HG03565 (cell line): ENCODE measurements at regions not wholly inside any gene's neighbourhood (a gene's known extent, or its start where the extent isn't known, plus 50 kb on each side); places are given as distances from the start of the nearest gene placed in this dataset.

Experiments
- ATAC-seq: cut with Tn5 transposase; IDR thresholded peaks from one replicate; pipeline ENCODE4 v1.9.1; 2021; ENCODE audit warnings: mild to moderate bottlenecking, moderate library complexity; ENCODE audit not compliant: unreplicated experiment

DNA sequence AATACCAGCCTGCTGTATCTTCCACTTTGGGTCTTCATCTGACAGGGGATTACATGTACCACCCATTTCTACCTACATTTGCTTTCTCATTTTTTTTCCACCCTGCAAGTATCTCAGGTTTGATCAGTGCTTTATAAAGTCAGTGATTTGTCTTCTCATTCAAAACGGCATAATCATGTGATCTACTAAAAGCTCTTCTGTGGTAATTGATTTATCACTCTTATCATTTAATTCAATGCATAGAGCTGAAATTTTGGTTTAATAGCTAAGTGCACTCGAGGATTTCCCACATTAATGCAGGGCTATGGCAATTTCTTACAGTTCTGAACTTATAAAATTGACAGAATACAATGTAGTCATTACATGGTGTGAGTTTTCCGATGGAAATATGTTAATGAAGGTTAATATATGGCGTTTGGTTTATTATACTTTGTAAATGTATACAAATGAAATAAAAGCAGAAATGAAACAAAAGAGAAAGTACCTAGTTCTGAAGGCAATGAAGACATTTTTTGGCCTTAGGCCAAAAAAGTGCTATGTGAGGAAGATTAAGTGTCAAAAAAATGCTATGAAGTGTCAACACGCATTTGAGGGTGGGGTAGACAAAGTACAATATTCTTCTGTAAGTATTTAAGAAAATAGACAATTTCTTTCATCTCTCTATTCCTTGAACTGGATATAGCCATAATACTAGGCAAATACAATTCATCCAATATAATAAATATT, 457.3 kb downstream of the ETV1 start:
- no peak for ATAC-seq

DNA sequence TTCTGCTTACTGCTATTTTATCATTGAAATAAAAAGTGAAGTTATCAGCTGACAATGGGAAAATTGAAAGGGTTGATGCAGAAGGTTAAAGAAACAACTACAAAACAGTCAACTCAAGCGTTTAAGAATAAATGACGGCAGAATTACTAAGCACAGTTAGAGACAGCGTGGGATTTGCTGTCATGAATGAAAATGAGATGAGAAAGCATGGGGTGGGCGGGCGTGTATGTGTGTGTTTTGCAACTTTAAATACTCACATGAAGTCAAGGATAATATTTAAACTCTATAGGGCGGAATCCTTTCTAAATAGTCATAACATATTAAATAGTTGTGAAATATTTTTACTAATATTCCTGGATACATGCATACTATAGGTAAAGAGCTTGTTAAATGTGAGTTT, 450.8 kb downstream of the ETV1 start:
- no peak for ATAC-seq

DNA sequence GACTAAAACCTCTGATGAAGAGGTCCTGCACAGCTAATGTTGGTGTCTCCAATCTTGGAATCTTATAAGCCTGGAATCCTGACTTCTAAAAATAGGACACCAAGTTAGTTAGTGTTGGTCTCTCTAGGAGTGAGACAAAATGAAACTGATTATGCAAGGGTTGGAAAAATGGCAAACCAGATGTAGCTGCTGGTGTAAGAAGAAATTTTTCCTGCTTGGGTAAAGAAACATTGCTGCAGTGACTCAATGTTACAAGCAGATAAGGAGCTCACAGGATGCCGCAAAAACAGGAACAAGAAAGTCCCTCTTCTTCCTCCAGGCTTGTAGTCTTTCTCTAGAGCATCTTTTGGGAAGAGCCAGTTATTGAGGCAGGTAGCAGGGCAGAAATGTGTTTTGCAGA, 449.0 kb downstream of the ETV1 start:
- ATAC-seq = no peak

DNA sequence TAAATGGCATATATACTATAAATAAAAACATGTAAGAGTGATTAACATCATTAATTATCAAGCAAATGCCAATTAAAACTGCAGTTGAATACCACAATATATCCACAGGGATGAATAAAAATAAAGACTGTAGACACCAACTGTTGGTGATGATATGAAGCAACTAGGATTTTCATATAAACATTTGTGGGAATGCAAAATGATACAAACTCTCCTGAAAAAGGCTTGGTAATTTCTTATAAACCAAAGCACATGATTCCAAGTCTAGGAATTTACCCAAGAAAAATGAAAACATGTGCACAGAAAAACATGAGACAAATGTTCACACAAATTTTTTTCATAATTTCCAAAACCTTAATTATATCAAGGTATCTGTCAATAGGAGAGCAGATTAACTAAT, 448.1 kb downstream of the ETV1 start:
- ATAC-seq = no peak

DNA sequence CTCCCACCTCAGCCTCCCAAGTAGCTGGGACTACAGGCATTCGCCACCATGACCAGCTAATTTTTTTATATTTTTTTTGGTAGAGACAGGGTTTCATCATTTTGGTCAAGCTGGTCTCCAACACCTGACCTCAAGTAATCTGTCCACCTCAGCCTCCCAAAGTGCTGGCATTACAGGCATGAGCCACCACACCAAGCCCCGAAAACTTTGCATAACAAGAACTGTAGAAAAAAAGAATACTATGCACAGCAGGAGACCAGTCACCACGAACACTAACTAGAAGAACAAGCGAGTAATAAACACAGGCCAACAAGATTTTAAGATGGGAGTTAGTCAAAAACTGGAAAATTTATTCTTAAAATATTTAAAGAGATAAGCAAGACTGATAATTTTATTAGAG, 447.0 kb downstream of the ETV1 start:
- ATAC-seq = no peak

DNA sequence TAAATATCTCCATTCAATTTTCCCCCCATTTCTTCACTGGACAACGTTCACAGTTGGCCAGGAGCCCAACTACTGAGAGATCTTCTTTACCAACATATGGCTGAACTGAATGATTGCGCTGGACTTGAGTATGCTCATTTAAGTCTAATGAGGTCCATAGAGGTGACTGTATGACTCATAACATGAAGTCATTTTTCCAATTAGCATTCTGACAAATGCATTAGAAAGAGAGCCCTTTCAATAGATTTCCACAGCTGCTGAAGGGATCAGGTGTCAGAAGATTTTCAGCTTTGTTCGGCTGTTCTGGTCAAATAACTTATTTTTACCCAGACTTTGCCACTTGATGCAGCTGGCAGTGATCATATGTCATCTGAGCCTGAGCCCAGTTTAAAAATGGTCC, 438.0 kb downstream of the ETV1 start:
- no peak for ATAC-seq

DNA sequence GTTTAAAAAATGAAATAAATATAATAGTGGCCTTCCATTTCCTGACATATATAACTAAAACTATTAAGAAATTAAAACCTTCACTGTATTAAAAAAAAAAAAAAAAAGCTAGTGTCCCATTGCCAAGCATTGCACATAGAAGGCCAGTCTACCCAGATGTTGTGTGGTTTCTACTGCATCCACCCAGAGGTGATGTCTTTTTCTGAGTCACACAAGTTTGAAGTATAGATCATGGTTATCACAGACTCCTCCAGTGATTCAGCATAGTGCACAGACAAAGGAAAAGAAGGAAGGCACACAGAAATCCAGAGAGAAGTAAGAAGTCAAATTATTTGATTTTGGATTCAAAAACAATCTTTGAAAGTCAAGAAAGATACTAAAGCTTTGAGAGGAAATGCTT, 429.0 kb downstream of the ETV1 start:
- no peak for ATAC-seq

DNA sequence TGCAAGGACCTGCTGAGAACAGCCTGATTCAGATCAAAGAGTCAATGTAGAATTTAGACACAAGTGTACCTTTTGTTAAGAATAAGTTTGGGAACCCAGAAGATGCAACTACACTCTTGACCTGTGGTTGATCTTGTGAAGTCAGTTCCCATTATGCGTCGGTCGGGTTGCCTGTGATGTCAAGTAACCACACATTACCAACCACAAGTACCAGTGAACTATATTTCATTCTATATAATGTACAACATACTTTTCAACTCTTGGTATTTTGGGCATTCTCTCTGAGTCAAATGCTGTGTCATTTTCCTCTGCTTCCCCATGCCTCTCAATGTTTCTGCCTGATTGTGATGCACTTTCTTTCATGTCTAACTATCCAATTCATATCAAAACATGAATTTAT, 426.2 kb downstream of the ETV1 start:
- ATAC-seq = no peak

DNA sequence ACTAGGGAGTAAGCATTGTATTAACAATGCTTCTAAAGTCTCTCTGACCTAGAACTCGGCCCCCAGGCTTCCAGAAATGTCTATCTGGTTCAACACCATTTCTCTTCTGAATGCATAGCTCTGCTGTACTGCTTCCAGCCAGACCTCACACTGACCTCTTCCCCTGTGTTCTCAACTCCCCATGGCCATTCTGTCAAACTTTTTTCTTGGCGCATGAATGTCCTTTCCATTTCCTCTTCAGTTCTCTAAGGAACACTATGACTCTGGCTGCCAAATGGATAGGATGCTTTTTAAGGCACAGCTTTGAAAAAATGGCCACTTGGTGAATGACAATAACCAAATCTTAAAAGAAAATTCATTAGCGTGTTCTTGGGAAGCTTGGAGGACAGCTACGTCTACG, 425.8 kb downstream of the ETV1 start:
- no peak for ATAC-seq

DNA sequence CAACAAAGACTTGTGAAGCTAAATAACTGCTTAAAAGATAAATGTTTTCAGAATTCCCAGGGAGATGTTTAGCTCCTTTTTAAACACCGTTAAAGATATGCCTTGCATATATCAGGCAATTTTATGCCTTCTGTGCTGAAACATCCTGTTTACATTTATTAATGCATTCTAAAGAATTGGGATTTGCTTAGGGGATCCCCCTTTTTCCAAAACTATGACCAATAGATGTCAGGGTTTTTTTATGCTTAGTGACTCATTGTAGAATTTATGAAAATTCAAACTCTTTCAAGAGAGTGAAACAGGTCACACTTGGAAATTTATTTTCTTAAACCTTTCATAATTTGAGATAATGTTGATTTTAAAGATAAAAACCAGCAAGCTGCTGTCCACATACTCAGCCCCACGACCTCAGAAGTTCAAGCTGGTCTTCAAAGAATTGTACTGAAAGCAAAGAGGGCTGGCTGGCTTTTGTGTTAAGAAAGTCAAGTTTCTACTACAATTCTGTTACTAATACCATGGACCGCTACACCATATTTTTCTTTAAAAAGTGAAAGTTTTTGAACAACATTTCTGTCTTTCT, 411.8 kb downstream of the ETV1 start:
- ATAC-seq = no peak

DNA sequence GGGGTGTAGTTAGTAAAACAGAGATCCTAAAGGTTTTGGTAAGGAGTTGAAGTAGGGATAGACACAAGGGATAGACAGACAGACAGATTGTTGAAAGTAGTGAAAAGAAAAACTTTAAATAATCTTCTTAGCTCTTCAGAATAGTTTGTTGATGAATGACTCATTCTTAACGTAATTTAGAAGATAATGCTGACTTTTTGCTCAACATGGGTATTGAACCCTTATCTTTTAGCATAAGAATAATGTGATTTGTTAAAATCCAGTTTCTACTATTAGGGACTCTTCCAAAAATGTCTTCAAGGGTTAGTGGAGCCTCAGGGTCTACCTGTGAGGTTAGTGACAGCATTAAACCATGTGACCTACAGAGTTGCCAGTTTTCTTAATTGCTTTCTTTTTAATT, 411.2 kb downstream of the ETV1 start:
- no peak for ATAC-seq

DNA sequence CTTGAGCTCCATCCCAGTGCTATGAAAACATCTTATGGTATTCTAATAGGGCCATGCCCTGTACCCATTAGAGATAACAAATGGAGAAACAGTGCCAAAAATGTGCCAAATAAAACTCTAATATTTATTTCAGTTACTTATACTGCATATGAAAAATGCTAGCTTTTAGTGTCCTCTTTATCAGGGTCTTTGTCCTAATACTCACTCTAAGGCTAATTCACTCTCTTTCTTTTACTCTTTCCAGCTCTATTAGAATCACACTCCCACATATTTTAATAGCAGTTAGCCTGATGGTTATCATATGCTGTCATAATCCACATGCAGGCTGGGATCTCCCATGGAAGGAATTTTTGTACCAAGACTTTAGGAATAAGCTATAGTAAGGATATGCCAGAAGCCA, 408.4 kb downstream of the ETV1 start:
- no peak for ATAC-seq

DNA sequence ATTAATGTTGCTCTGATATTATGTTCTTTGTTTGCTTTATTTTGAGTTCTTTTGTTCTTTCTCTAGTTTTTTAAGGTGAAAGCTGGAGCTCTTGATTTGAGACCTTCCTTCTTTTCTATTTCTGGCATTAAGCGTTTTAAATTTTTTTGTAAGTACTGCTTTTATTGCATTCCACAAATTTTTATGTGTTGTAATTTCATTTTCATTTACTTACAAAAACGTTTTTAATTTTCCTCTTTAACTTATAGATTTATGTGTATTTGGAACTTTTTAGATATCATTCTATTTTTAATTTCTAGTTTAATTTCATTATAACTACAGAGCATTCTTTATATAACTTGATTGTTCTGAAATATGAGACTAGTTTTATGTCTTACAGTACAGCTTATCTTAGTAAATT, 395.6 kb downstream of the ETV1 start:
- no peak for ATAC-seq

DNA sequence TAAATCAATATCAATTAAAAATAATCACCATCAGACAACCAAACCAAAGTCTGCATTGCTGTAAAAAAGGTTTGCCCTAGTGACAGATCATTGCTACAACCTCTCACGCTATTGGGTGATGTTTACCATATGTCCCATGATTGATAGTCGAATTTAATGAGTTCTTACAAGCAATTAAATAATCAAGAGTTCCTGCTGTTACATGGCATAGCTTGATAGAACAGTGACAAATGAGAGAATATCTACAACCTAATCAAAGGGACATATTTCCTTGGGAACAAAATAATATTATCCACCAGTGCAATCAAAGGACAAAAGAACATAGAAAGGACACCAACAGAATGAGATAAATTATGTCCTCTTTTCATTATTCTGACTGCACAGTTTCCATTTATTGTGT, 387.4 kb downstream of the ETV1 start:
- ATAC-seq = no peak

DNA sequence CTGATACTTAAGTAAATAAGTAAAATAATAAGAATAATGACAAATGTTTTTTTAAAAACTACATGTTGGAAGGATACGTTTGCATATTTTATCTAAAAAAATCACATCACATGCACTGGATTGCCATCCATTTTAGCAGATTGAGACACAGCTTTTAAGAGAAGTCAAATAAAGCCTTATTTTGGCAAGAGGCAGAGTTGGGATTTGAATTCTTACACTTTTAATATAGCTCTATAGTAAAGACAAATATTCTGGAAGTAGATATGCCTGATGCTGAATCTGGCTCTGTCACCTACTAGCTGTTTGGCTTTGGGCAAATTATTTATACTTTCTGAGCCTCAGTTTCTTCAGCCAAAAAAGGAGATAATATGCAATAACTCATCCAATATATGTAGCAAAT, 386.4 kb downstream of the ETV1 start:
- no peak for ATAC-seq

DNA sequence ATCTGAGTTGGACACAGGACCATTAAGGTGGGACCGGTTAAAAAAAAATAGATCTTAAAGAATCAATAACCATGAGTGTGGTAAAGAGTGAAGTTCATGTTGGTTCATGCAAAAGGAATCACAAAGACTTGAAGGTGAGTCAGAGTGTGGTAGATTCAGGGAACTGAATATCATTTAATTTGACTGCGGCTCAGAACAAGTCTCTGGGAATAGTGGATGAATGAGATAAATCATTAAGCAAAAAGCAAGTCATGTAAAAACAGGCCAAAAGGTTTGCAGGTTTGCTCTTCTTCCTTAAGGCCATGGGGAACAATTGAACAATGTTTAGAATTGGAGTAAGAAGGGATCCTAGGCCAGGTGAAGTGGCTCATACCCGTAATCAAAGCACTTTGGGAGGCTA, 385.8 kb downstream of the ETV1 start:
- ATAC-seq = no peak

DNA sequence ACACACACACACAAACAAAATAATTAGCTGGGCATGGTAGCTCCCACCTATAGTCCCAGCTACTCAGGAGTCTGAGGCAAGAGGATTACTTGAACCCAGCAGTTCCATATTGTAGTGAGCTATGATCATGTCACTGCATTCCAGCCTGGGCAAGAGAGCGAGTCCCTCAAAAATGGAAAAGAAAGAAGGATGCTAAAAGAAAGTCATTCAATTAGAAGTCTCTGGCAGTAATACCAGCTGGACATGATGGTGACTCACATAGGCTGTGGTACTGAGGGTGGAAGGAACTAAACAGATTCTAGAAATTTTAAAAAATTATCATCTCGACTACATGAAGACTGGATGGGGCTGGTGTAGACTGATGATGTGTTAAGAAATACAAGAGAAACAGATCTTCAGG, 385.3 kb downstream of the ETV1 start:
- ATAC-seq = no peak

DNA sequence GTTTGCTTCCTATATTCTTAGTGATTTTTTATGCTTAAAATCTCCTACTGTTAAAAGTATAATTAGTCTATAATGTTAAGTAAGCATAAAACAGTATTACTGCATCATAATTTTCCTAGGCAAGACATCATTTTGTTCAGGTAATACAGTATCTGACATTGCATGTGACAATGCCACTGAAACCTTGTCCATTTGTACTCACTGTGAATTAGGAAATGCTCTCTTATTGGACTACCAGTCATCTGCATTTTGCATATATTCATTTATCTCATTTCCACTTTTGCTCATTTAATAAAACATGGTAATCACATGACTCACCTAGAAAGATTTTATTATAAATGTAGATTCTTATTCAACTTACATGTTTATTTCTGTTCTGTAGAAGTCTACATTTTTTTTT, 379.1 kb downstream of the ETV1 start:
- ATAC-seq = no peak

DNA sequence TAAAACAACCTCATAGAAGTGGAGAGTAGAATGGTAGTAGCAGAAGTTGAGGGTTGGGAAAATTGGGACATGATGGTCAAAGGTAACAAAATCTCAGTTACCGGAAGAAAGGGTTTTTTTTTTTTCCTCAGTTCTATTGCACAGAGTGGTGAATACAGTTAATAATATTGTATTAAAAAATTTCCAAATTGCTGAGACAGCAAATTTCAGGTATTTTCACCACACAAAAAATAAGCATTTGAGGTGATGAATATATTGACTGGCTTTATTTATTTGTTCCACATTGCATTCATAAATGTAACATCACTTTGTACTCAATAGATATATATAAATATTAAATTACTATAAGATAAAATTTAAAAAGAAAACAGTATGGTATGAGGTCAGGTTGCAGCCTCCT, 373.8 kb downstream of the ETV1 start:
- ATAC-seq = no peak

DNA sequence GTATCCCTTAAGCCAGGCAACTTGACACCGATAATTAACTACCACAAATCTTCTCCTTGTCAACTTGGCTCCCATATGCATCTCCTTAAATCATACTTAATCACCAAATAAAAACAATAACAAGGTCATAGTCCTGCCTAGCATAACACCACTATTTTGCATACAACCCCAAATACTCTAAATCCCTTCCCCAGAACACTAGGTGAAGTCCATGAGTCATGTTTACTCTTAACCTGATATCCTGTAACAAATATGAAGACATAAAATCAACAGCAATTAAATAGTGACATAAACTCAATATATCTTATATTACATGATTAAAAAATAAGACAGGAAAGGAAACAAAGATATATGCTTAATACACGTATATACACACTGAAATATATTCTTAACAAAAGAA, 362.0 kb downstream of the ETV1 start:
- no peak for ATAC-seq

DNA sequence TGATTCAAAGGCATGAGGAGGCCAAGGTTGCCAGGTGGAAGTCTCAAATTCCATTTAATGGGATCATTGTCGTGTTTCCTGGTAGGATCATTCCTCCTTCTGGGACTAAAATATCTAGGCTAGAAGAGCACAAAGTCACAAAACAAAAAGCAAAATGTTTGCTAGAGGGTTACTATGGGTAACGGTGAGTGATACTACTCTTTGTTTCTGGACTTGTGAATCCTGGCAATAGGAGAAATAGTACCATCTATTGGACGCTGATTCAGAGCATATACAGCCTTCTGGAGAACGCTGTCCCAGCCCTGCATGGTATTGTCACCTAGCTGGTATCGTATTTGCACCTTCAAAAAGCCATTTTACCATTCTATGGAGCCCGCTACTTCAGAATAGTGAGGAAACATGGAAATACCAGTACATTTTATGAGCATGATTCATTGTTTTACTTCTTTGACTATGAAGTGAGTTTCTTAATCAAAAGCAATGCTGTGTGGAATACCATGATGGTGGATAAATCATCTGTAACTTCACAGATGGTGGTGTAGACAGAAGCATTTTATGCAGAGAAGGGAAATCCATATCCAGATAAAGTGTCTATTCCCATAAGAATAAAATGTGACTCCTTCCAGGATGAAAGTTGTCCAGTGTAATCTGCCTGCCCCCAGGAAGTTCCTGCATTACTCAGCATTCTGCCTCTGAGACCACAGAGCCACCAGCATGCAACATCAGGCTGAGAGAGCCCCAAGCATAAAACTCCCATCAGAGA, 361.0 kb downstream of the ETV1 start:
- ATAC-seq = no peak
